Activated CD8-positive, alpha-beta T cell treated with anti-CD3 and anti-CD28 coated beads for 36 hours (primary cell): ENCODE measurements at regions not wholly inside any gene's neighbourhood (a gene's known extent, or its start where the extent isn't known, plus 50 kb on each side); places are given as distances from the start of the nearest gene placed in this dataset.

Source experiments
- ATAC-seq: fragments of 200-7000 bp; cut with Tn5 transposase; one replicate; pipeline ENCODE4 v1.10.0; 2021; ENCODE audit warnings: mild to moderate bottlenecking, moderate library complexity
- CTCF ChIA-PET: fragments of 350-600 bp; sonication (Branson Sonifier 250); formaldehyde crosslinking; loops from one replicate; lab custom pipeline; 2021; ENCODE audit warnings: antibody characterized with exemption; lab: Charles Lee
- POLR2A ChIA-PET: fragments of 350-600 bp; sonication (Branson Sonifier 250); formaldehyde crosslinking; loops from one replicate; lab custom pipeline; 2021; ENCODE audit warnings: antibody characterized with exemption; lab: Charles Lee
- DNase-seq: peaks from one replicate; pipeline ENCODE4 v3.0.0-alpha.2; 2020
- H3K27ac Mint-ChIP-seq: one replicate; pipeline ENCODE4 v1.8.0; 2021; ENCODE audit warnings: mild to moderate bottlenecking, mixed read lengths
- H3K27me3 Mint-ChIP-seq: one replicate; pipeline ENCODE4 v1.8.0; 2021; ENCODE audit warnings: mixed read lengths
- H3K36me3 Mint-ChIP-seq: one replicate; pipeline ENCODE4 v1.8.0; 2021; ENCODE audit warnings: low read depth, mixed read lengths
- H3K4me1 Mint-ChIP-seq: one replicate; pipeline ENCODE4 v1.8.0; 2021; ENCODE audit warnings: low read depth, mixed read lengths
- H3K4me3 Mint-ChIP-seq: one replicate; pipeline ENCODE4 v1.8.0; 2021; ENCODE audit warnings: mild to moderate bottlenecking, moderate library complexity, mixed read lengths
- H3K9me3 Mint-ChIP-seq: one replicate; pipeline ENCODE4 v1.8.0; 2021; ENCODE audit warnings: mixed read lengths
- CTCF ChIP-seq: fragments of 200-600 bp; IDR thresholded peaks from one replicate; pipeline ENCODE4 v1.8.0; 2022; ENCODE audit warnings: antibody characterized with exemption, mild to moderate bottlenecking
- intact Hi-C: fragments of 100-400 bp; cut with micrococcal nuclease; formaldehyde crosslinking; loops from one replicate; pipeline ENCODE4 v1.10.0; 2022

DNA sequence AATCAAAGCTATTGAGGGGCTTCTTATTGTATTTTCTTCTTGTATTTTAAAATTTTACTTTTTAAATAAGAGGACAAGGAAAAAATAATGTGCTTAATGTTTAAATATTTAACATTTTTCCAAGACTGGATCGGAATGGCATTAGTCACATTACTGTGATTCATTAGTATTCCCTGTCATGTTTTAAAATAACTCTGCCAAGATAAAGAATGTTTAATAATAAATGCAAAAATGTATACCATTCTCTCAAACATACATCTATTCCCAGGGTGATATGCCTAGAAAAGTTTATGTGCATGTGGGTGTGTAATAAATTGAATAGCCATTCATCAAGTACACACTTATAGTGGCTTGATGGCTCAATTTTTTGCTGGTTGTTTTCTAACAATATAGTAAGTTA is 936.1 kb downstream of the PLOD2 start:
- Mint-ChIP-seq H3K27ac (no peak overlapping the region), H3K4me1 (no peaks in the 10 kb centered on the region), H3K27me3 (no peaks in the 10 kb centered on the region), H3K9me3 (peaks cover 4% of the 10 kb centered on the region), H3K36me3 (no peaks in the 10 kb centered on the region), H3K4me3 (no peak overlapping the region)
- CTCF ChIA-PET = no interaction called here
- intact Hi-C loops = no loop called here
- no peak for TF ChIP-seq CTCF
- ATAC-seq = no peak
- POLR2A ChIA-PET = no interaction called here
- DNase-seq = no peak

DNA sequence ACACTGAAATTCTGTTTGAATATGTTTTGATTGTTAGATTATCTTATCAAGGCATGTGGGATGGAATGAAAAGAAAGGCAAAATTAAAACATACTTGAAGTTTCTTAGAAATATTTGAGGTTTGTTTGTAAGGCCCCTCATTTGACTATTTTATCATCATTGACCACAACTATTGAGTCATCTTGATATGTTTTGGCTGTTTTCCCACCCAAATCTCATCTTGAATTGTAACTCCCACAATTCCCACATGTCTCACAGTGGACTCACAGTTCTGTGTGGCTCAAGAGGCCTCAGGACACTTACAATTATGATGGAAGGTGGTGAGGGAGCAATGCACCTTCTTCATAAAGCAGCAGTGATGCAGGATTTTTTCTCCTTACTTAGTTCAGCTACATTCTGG is 917.1 kb downstream of the PLOD2 start:
- Mint-ChIP-seq H3K9me3 (peaks cover 9% of the 10 kb centered on the region), H3K4me1 (no peaks in the 10 kb centered on the region), H3K4me3 (no peak overlapping the region), H3K36me3 (no peaks in the 10 kb centered on the region), H3K27me3 (no peaks in the 10 kb centered on the region), H3K27ac (no peak overlapping the region)
- DNase-seq (no peak), ATAC-seq (no peak)
- ChIA-PET POLR2A (no interaction called here), CTCF (no interaction called here)
- TF ChIP-seq CTCF = no peak
- intact Hi-C loops = no loop called here

- no peaks in the 10 kb centered on the region for H3K27me3 Mint-ChIP-seq
- H3K4me3 Mint-ChIP-seq = no peak overlapping the region
- no peak for TF ChIP-seq CTCF
- CTCF ChIA-PET = no interaction called here
- H3K36me3 Mint-ChIP-seq = no peaks in the 10 kb centered on the region
- H3K4me1 Mint-ChIP-seq = no peaks in the 10 kb centered on the region
- POLR2A ChIA-PET = no interaction called here
- intact Hi-C loops = no loop called here
- DNase-seq = no peak
- no peak overlapping the region for H3K27ac Mint-ChIP-seq
- peaks cover 14% of the 10 kb centered on the region for H3K9me3 Mint-ChIP-seq
- ATAC-seq = no peak
Observed at GRCh38 chr3:145244327-145244726, 916.7 kb downstream of the PLOD2 start.

DNA sequence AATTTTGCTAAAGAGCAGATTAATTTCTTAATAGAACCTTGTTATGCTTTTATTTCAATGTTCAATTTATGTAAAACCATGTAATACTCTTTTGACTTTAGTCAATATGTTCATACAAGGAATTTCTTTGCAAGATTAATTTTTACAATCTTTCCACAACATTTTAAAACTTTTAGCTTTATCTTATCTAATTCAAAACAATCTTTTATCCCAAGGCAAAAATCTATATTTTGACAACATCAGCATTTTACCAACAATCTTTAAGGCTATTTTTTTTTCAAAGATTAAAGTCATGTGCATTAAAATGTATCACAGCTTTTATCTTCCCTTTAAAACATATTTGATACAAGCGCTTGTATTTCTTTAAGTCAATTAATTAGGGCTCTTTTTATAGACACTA is 914.7 kb downstream of the PLOD2 start:
- no peak for DNase-seq
- ChIA-PET CTCF (no interaction called here), POLR2A (no interaction called here)
- H3K9me3 Mint-ChIP-seq = peaks cover 20% of the 10 kb centered on the region
- ATAC-seq = no peak
- no peaks in the 10 kb centered on the region for H3K4me1 Mint-ChIP-seq
- intact Hi-C loops = no loop called here
- H3K27me3 Mint-ChIP-seq = no peaks in the 10 kb centered on the region
- no peak overlapping the region for H3K4me3 Mint-ChIP-seq
- H3K36me3 Mint-ChIP-seq = no peaks in the 10 kb centered on the region
- no peak overlapping the region for H3K27ac Mint-ChIP-seq
- no peak for TF ChIP-seq CTCF

DNA sequence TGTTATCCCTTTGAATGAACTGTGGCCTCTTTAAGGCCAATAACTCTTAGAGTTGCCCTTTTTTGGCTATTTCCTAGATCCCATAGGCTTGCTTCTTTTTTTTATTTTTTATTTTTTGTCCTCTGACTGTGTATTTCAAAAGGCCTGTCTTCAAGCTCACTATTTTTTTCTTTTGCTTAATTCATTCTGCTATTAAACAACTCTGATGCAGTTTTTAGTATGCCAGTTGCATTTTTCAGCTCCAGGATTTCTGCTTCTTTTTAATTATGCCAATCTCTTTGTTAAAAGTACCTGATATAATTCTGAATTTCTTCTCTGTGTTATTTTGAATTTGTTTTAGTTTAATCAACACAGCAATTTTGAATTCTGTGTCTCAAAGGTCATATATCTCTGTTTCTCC is 912.1 kb downstream of the PLOD2 start:
- no peaks in the 10 kb centered on the region for H3K27me3 Mint-ChIP-seq
- ATAC-seq (no peak), DNase-seq (no peak)
- peaks cover 25% of the 10 kb centered on the region for H3K9me3 Mint-ChIP-seq
- no peaks in the 10 kb centered on the region for H3K36me3 Mint-ChIP-seq
- H3K4me1 Mint-ChIP-seq = no peaks in the 10 kb centered on the region
- TF ChIP-seq CTCF = no peak
- intact Hi-C loops = no loop called here
- POLR2A ChIA-PET = no interaction called here
- no peak overlapping the region for H3K4me3 Mint-ChIP-seq
- CTCF ChIA-PET = interaction anchor here (1.7 kb wide), 1 partner anchor 10 kb away, joined by 3 read pairs; no protein-coding TSS in a partner anchor
- H3K27ac Mint-ChIP-seq = no peak overlapping the region
